HG02798 (cell line): ENCODE measurements at regions not wholly inside any gene's neighbourhood (a gene's known extent, or its start where the extent isn't known, plus 50 kb on each side); places are given as distances from the start of the nearest gene placed in this dataset.

ENCODE experiments used
- ATAC-seq: cut with Tn5 transposase; IDR thresholded peaks from one replicate; pipeline ENCODE4 v1.9.1; 2021; ENCODE audit warnings: mild to moderate bottlenecking; ENCODE audit not compliant: unreplicated experiment, poor library complexity

GRCh38 chr1:48057249-48057648, 60.1 kb upstream of the TRABD2B start:
- no peak for ATAC-seq

DNA sequence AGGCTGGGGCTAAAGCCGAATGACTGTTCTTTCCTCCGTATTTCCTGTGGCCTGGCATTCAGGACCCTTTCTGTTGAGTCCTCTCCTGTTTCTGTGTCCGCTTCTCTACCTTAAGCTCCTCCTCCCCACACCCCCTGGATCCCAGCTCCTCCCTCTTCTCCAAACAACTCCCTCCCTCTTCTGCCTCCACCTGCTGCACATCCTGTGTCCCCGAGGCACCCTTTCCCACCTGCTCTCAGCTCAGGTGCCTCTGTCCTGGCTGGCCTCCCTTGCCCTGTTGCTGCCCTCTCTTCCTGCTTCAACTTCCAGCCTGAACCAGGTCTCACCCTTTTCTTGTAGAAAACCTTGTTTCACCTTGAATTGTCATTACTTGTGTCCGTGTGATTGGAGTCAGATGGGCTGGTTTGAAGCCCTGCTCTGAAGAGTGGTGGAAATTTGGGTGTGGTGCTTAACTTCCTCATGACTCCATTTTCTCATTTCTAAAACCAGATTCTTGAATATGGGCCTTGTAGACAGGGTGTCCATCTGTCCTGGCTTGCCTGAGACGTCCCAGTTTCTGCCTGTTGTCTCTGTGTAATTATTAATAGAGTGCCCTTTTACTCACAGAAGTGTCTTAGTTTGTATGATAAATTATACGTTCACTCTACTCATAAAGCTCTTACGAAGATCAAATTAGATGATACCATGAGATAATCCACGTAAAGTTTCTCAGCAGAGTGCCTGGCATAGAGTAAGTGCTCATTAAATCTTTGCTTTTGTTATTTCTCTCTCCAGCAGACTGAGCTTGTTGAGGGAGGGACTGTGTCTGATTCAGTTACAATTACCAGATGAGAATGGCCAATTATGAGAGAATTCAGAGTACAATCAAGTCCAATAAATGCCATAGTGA, 58.9 kb upstream of the TRABD2B start:
- ATAC-seq: no peak

DNA sequence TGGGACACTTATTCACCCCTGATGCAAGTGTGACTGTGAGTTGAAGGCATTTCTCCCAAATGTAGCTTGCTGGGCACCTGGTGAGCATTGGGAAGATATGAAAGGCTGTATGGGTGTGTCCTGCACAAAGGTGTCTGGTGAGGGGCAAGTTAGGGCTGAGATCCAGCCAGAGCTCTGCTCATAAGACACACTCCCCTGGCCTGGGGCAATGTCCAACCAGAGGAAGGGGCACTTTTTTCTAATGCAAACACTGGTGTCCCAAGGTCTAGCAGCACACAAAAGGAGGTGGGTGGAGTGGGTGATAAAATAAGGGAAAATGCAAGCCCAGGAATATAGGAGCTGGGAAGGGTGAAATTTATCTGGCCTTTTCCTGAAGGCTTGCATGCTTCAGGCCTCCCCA, 57.0 kb upstream of the TRABD2B start:
- no peak for ATAC-seq

GRCh38 chr1:48052923-48053291, 55.7 kb upstream of the TRABD2B start:
- no peak for ATAC-seq

DNA sequence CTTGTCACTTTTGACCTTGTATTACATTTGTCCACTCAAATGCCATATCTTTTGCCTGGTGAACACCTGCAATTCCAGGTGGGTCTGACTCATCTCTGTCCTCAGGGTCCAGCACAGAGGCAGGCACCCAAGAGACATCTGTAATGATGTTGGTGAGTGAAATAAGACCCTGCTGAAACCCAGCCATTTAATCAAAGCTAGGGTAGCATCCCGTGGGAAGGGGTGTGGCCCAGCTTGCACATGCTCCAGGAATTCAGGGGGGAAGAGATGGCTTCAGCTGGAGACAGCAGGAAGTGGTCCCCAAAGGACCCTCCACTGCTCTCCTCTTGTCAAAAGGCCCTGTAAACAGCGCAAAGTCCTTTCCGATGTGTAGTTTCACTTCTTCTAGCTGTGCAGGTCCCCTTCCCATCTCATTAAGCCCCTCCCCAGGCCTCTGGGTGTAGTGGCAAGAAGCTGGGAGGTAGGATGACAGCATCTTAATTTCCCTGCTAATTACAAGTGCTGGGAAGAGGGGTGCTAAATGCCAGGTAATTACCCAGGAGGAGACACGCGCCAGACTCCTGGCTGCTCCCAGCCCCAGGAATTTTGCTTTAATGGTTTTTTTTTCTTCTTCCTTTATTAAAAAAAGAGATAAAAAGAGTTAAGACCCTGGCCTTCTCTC, 54.4 kb upstream of the TRABD2B start:
- no peak for ATAC-seq

DNA sequence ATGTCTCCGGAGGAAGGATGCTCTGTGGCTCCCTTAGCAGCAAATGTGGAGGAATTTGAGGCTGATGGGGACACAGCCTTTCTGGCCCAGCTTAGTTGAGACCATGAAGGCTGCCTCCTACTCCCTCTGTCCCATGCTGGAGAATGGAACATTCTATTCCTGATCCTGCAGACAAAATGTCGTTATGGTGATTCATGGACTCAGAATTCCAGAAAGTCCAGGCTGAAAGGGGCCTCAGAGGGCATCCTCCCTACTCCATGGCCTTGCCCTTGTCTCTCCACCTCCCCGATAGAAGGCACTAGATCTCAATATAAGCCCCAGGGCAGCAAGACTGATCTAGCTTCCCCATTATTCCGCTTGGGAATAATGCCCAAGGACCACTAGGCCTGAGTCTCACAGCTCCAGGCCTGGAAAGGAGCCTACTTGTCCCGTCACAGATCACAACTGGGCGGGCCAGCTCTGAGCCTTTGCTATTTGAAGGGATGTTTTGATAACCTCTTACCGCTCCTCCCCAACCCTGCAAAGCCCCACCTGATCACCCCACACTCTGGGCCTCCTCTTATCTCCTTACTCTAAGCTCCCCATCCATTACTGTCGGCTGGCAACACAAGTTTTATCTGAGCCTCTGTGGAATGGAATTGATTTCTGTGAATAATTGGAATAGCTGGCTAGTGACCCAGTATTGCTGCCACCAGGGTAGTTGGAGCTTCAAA, 52.8 kb upstream of the TRABD2B start:
- ATAC-seq: no peak

DNA sequence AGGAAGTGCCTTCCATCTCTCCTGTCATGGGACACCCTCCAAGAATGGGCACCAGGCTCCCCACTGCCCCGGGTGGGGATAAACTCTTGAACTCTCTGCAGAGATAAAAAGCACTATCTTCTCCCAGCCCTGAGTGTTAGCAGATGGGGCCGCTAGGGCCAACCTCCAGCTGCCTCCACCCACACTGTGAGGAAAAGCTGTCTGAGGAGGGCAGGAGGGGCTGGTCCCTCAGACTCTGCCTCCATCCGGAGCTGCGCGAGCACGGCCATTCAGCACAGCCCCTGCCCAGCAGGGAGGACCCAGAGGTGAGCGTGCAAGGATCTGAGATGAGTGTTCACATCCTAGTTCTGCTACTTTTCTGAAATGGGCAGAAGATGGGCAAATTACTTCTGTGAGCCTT, 51.8 kb upstream of the TRABD2B start:
- no peak for ATAC-seq

DNA sequence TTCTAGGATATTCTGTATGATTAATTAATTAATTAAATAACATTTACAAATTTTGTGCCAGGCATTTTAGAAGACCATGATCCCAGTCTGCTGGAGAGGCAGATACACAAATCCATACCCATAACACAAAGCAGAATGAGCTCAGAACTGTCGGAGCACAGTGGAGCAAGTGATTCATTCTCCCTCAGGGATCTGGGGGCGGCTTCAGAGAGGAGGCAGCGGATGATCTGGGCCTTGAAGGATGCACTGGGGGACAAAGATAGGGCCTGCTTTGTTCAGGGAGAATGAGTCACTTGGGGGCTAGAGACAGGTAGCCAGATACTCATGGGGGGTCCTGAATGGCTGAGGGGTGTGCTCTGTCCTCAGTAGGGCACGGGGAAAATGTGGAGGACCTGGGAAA, 50.9 kb upstream of the TRABD2B start:
- ATAC-seq: no peak

DNA sequence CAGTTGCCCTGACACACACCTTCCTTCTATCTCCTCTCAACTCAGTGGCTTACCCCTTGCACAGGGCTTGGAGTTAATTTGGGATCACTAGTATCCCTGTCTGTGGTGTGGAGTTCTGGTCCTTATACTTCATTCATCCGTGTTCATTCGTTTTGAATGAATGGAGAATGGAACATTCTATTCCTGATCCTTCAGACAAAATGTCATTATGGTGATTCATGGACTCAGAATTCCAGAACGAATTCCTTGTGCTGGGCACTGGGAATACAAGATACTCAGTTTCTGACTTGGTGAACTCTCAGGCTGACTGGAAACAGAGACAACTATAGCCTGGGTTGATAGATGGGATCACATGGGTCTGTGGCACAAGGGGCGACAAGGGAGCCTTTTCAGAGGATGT, 49.9 kb upstream of the TRABD2B start:
- ATAC-seq: no peak
